PC-9 (cell line): ENCODE measurements at regions not wholly inside any gene's neighbourhood (a gene's known extent, or its start where the extent isn't known, plus 50 kb on each side); places are given as distances from the start of the nearest gene placed in this dataset.

Source experiments
- BruUV-seq: library from RNA; stranded (reverse); fragments of 400-500 nt; replicated peaks from 2 replicates; lab custom pipeline; 2021; lab: Mats Ljungman, UMichigan
- CTCF ChIA-PET: fragments of 300-600 bp; sonication (Branson Sonifier 250); formaldehyde crosslinking; loops from one replicate; lab custom pipeline; 2022; ENCODE audit warnings: antibody characterized with exemption; lab: Charles Lee
- POLR2A ChIA-PET: fragments of 300-600 bp; sonication (Branson Sonifier 250); formaldehyde crosslinking; loops from one replicate; lab custom pipeline; 2022; ENCODE audit warnings: antibody characterized with exemption; ENCODE audit not compliant: unreplicated experiment; lab: Charles Lee
- DNase-seq, 2 experiments: peaks; one replicate each; pipeline versions ENCODE4 v3.0.0 to v3.0.0-alpha.2; 2015 to 2022; ENCODE audit warnings: mixed read lengths in 1 of 2
- H2AFZ ChIP-seq: fragments of 200-600 bp; sonication (generic); 2 replicates; pipeline ENCODE4 v1.8.1; 2017; ENCODE audit warnings: antibody characterized with exemption
- H3F3A ChIP-seq: fragments of 200-600 bp; sonication (generic); 2 replicates; pipeline ENCODE4 v1.8.1; 2017; ENCODE audit warnings: antibody characterized with exemption, mild to moderate bottlenecking, low read depth; ENCODE audit not compliant: insufficient read depth
- H3K27ac ChIP-seq: fragments of 200-600 bp; sonication (generic); 2 replicates; pipeline ENCODE4 v1.6.1; 2016; ENCODE audit warnings: mixed run types
- H3K27me3 ChIP-seq: fragments of 200-600 bp; sonication (generic); 2 replicates; pipeline ENCODE4 v1.6.1; 2016; ENCODE audit warnings: low read depth, mixed run types; ENCODE audit not compliant: insufficient read depth
- H3K36me3 ChIP-seq: fragments of 200-600 bp; sonication (generic); 2 replicates; pipeline ENCODE4 v1.6.1; 2016; ENCODE audit warnings: low read depth, mixed run types
- H3K4me1 ChIP-seq: fragments of 200-600 bp; sonication (generic); replicated peaks from 2 replicates; pipeline ENCODE4 v1.6.1; 2016; ENCODE audit warnings: mixed run types; ENCODE audit not compliant: insufficient read depth
- H3K4me2 ChIP-seq: fragments of 200-600 bp; sonication (generic); 2 replicates; pipeline ENCODE4 v1.6.1; 2017; ENCODE audit warnings: mixed run types
- H3K4me3 ChIP-seq: fragments of 200-600 bp; sonication (generic); 2 replicates; pipeline ENCODE4 v1.6.1; 2016; ENCODE audit warnings: mixed run types
- H3K79me2 ChIP-seq: fragments of 200-600 bp; sonication (generic); 2 replicates; pipeline ENCODE4 v1.6.1; 2017; ENCODE audit warnings: low read depth, mixed run types
- H3K9me2 ChIP-seq: fragments of 200-600 bp; sonication (generic); 2 replicates; pipeline ENCODE4 v1.8.1; 2017; ENCODE audit warnings: mild to moderate bottlenecking; ENCODE audit not compliant: insufficient read depth
- H3K9me3 ChIP-seq: fragments of 200-600 bp; sonication (generic); 2 replicates; pipeline ENCODE4 v1.8.1; 2016; ENCODE audit warnings: low read depth; ENCODE audit not compliant: insufficient read depth
- H4K20me1 ChIP-seq: fragments of 200-600 bp; sonication (generic); 2 replicates; pipeline ENCODE4 v1.8.1; 2017; ENCODE audit not compliant: insufficient read depth
- EZH2 ChIP-seq: fragments of 200-600 bp; sonication (generic); IDR thresholded peaks from 2 replicates; pipeline ENCODE4 v1.8.0; 2017; ENCODE audit warnings: antibody characterized with exemption, low read depth
- intact Hi-C: fragments of 100-400 bp; cut with micrococcal nuclease; formaldehyde crosslinking; loops from one replicate; pipeline ENCODE4 v1.10.0; 2022; ENCODE audit not compliant: unreplicated experiment
- TF ChIP-seq, protein P1 (sequence below): fragments of 200-600 bp; sonication (generic); conservative IDR thresholded peaks from 2 replicates; pipeline ENCODE4 v1.6.1; 2017; ENCODE audit warnings: mixed run types, antibody characterized with exemption, mild to moderate bottlenecking, moderate library complexity

DNA sequence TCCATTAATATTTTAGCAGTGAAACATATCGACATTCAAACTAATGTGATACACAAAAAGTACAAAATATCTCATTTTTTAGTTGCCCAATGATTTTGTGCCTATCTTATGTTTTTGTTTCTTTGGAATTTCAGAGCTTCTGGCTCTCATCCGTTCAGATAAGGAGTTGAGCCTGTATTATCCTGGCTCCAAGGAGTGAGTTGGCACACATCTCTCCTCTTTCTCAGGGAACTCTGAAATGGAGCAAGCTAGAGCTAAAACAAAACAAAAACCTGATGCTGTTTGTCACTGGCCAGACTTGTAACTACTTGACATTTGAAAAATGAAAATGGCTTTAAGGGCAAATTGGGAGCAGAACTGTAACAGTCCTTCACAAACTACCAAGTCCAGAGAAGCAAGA is 131.3 kb upstream of the SLC28A3 start:
- CTCF ChIA-PET = no interaction called here
- Histone ChIP-seq H3K9me3 (no peaks in the 10 kb centered on the region), H3K27ac (no peak overlapping the region), H4K20me1 (no peaks in the 10 kb centered on the region), H2AFZ (no peak overlapping the region), H3K9me2 (no peaks in the 10 kb centered on the region), H3K4me3 (no peak overlapping the region), H3K4me1 (no peaks in the 10 kb centered on the region), H3K36me3 (no peaks in the 10 kb centered on the region), H3F3A (no peaks in the 10 kb centered on the region), H3K4me2 (no peak overlapping the region), H3K27me3 (no peaks in the 10 kb centered on the region), H3K79me2 (no peaks in the 10 kb centered on the region)
- BruUV-seq = no TSS peak
- intact Hi-C loops = no loop called here
- TF ChIP-seq EZH2 = no peak
- TF ChIP-seq, protein P1, sequence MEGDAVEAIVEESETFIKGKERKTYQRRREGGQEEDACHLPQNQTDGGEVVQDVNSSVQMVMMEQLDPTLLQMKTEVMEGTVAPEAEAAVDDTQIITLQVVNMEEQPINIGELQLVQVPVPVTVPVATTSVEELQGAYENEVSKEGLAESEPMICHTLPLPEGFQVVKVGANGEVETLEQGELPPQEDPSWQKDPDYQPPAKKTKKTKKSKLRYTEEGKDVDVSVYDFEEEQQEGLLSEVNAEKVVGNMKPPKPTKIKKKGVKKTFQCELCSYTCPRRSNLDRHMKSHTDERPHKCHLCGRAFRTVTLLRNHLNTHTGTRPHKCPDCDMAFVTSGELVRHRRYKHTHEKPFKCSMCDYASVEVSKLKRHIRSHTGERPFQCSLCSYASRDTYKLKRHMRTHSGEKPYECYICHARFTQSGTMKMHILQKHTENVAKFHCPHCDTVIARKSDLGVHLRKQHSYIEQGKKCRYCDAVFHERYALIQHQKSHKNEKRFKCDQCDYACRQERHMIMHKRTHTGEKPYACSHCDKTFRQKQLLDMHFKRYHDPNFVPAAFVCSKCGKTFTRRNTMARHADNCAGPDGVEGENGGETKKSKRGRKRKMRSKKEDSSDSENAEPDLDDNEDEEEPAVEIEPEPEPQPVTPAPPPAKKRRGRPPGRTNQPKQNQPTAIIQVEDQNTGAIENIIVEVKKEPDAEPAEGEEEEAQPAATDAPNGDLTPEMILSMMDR = no peak
- POLR2A ChIA-PET = no interaction called here
- no peak for DNase-seq

DNA sequence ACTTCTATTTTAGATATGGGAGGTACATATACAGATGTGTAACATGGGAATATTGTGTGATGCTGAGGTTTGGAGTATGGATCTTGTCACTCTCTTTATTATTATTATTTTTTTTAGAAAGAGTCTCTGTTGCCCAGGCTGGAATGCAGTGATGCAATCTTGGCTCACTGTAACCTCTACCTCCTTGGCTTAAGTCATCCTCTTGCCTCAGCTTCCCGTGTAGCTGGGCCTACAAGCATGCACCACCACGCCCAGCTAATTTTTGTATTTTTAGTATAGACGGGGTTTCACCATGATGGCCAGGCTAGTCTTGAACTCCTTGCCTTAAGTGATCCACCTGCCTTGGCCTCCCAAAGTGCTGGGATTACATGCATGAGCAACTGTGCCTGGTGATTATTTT is 138.4 kb upstream of the SLC28A3 start:
- no peak overlapping the region for H3K4me2 ChIP-seq
- peaks cover 15% of the 10 kb centered on the region; the same call in 1 of the 2 replicates for H3K27me3 ChIP-seq
- H2AFZ ChIP-seq = no peak overlapping the region
- H3K79me2 ChIP-seq = no peaks in the 10 kb centered on the region
- no peaks in the 10 kb centered on the region for H3F3A ChIP-seq
- no peaks in the 10 kb centered on the region for H3K36me3 ChIP-seq
- no TSS peak for BruUV-seq
- H3K9me3 ChIP-seq = no peaks in the 10 kb centered on the region
- no peaks in the 10 kb centered on the region for H4K20me1 ChIP-seq
- H3K4me1 ChIP-seq = no peaks in the 10 kb centered on the region
- DNase-seq = no peak
- no peak overlapping the region for H3K27ac ChIP-seq
- POLR2A ChIA-PET = no interaction called here
- no peaks in the 10 kb centered on the region for H3K9me2 ChIP-seq
- intact Hi-C loops = no loop called here
- CTCF ChIA-PET = no interaction called here
- TF ChIP-seq, protein P1 = no peak
- TF ChIP-seq EZH2 = no peak
- no peak overlapping the region for H3K4me3 ChIP-seq

DNA sequence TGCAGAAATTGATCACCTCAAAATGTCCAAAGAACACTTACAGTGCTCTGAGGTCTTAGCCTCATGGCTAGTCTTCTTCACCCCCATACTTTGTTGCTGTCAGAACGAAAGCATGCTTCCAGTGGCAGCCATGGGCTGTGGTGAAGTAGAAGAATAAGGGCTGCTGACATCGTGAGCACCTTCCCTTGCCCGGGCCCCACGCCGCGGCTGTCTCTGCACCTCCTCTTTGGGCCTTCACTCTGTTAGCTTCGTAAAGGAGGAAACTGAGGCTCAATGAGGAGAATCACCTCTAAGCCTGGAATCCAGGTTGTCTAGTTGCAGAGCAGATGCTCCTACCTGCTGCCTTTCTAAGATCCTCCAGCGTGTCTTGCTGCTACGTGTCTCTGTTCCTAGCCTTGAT is 139.5 kb upstream of the SLC28A3 start:
- ChIA-PET CTCF (no interaction called here), POLR2A (no interaction called here)
- no peak for DNase-seq
- peak overlapping the region; percentile 35 for H3K4me2 ChIP-seq
- H3K9me2 ChIP-seq = no peaks in the 10 kb centered on the region
- no peaks in the 10 kb centered on the region for H3F3A ChIP-seq
- H3K9me3 ChIP-seq = no peaks in the 10 kb centered on the region
- H3K79me2 ChIP-seq = no peaks in the 10 kb centered on the region
- H3K36me3 ChIP-seq = no peaks in the 10 kb centered on the region
- no peak overlapping the region for H3K4me3 ChIP-seq
- H4K20me1 ChIP-seq = no peaks in the 10 kb centered on the region
- TF ChIP-seq, protein P1 = no peak
- no peak for TF ChIP-seq EZH2
- H3K27ac ChIP-seq = no peak overlapping the region
- intact Hi-C loops = no loop called here
- peaks cover 15% of the 10 kb centered on the region; the same call in 1 of the 2 replicates for H3K27me3 ChIP-seq
- 0 out of 2 replicates have a peak overlapping the region, but pooled peaks have one; percentile 52 for H2AFZ ChIP-seq
- no peaks in the 10 kb centered on the region for H3K4me1 ChIP-seq
- BruUV-seq = no TSS peak
